ENCODE measurements at regions not wholly inside any gene's neighbourhood (a gene's known extent, or its start where the extent isn't known, plus 50 kb on each side); places are given as distances from the start of the nearest gene placed in this dataset.

DNA sequence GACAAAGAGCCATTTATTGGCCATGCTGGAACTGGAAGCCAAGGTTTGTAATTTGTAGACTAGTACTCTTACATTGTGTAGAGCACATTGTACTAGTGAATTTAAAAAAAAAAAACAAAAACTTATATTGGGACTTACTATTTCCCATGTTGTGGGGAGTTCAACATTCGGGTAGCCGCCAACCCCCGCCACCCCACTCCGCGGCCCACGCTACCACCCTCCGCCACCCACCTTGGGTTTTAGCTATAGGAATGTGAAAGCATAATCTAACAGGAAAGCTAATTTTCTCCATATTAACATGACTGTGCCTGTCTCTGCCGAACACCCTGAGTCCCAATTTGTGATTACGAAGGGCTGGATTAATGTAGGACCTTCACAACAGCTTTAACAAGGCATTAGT, 275.8 kb downstream of the FIGN start:
- DNase-seq (ENCODE audit: low read depth) = no peak

DNA sequence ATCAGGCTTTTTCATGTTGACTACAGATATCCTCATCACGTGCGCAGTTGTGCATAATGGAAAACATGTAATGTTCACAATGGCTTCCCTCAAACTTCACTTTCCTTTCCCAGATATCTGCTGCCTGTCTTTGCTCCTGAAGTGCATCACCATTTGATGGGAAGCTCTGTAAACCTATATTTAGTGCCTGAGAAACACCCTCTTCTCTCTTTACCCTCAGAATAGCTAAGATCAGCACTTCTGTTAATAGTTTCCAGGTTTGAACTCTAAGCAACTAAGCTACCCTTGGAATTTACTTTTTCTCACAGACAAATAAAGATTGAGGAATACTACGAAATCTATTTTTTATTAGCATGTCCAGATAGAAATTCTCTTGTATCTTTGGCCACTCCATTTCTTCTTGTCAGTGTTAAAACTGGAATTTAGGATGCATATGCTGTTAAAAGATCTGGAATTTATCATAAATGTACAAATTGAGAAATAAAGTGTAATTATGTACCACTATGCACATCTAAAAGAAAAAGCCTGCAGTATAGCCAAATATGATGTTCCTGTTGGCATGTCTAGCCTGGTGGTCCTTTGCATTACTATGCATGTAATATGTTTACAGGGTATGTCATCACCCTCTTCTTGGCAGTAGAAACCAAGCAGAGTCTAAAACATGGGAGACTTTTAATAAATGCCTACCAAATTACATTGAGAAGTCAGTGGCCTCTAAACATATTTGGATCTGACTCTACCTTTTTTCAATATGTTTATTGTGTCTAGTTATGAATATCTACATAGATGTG, 278.7 kb downstream of the FIGN start:
- DNase-seq (ENCODE audit: low read depth) = no peak

DNA sequence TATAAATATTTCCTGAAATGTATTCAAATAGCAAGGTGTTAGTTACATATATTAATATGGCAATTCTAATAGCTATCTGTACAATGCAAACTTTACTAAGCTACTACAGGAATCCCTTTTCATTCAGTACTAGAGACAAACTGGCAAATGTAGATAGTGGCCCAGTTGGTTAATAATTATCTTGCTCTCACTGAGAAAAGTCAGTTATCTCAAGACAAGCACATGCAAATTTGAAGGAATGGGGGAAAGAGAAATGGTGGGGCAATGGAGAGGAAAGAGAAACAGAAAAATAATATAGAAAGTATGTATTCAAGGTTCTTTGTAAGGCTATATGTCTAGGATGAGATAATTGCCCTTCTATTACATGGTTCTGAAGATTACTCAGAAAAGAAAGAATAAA, 280.0 kb downstream of the FIGN start:
- no peak for DNase-seq (ENCODE audit: low read depth)

DNA sequence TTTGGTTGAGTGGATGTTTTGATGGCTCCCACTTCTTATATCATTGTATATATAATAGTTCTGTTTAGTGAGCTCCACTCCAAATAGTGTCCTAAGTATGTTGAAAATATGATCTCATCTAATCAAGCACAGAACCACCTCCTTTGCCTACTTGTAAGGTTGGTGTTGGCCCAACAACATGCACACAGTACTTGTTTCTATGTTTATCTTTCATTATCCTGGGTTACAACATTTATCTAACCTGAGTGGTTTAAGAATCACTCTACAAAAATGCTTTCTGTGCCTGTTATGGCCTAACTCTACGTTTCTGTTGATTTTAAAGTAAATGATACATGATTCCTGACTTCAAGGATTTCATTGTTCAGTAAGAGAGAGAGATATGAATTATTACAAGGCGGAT, 281.9 kb downstream of the FIGN start:
- DNase-seq (ENCODE audit: low read depth) = peak; percentile 61

DNA sequence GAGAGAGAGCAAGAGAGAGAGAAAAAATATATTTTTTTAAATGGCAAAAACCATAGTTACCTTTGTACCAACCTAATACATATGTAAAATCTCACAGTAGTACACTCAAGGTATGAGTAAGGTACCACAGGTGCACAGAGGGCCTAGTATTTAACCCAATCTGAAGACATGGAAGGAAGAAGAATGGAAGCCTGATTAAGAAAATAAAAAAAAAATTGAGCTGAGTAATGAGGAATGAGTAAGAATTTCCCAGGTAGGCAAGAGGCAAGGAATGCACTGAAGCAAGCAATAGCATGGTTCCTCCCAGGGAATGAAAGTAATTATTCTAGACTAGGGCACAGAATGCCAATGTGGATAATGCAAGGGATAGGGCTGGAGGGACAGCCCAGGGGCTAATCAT, 294.2 kb downstream of the FIGN start:
- peak; percentile 13 for DNase-seq (ENCODE audit: low read depth)

DNA sequence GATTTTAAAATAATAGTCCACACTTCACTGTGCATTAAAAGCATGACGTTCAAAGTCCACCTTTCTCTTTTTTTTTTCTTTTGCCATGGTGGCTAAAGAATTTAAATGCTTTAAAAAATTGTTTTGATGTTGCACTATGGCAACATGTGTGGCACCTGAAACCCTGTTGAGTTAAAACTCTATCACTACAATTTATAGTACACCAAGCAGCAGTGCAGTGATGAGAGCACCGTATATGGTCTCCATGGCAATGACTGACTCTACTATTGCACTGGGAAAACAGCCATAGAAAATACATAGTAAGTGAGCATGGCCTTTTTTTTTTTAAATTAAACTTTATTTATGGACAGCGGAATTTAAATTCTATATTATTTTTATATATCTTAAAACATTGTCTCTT, 298.8 kb downstream of the FIGN start:
- no peak for DNase-seq (ENCODE audit: low read depth)

DNA sequence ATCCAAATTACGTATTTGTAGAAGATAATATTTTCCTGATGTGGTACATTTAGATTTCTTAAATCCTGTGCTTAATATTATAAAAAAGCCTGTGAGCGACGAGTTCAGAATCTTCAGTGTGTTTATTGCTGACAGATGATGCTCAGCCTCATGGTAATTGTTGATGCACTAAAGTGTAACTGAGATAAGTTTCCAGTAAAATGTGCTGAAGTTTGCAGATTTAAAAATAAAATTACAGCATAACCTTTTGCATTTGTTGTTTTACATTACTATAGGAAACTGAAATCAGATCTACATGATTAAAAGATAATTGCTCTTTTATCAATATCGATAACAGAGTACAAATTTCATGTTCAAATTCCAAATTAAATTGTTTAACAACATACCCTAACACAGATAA, 307.6 kb downstream of the FIGN start:
- no peak for DNase-seq (ENCODE audit: low read depth)

DNA sequence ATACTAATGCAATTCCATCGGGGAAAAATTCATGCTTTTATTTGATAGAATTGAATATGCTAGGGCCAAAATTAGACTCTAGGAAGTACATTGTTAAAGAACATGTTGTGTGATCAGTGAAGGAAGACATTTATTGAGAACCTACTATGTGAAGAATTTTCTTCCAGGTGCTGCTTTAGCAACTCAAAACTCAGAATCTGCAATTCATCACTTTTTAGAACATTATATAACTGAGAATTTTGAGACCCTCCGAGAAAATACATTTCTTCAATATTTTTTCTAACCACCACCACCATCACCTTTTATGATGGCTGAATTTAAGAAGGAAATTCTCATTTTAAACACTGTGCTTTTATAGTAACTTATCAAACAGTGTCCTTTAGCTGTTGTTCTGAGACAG, 315.2 kb downstream of the FIGN start:
- DNase-seq (ENCODE audit: low read depth) = no peak

DNA sequence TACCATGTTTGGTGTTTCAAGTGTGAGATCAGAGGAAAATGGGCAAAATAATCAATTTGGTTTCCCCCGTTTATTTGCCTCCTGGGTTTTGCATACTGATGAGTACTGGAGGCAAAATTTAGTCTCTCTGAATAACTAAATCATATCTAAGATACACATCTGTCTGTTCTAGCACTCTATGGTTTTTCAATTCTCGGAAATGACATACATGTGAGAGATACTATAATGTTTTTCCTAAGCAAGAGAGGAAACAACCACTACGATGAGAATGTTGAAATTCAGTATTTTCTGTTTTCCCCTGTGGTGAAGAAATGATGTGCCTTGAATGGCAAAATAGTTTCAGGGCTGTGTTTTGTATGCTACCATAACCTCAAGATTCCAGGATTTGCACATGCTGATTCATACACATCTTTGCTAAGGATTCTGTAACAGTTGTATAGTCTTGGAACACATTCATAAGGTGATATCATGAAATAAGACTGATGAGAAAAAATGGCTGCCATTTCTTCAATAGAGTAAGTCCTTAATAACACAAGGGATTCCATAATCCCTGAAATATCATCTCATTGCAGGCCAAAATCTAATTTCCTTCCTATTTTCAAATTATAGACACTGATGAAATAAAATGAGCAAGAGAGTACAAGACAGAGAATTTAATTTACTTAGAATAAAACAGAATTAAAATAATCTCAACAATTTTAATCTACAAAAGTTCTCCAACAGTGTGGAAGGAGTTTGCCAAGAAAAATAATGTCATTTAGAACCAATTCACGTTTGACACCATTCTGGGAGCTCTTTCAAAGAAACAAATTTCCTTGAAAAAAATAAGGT, 316.6 kb downstream of the FIGN start:
- DNase-seq (ENCODE audit: low read depth) = no peak

DNA sequence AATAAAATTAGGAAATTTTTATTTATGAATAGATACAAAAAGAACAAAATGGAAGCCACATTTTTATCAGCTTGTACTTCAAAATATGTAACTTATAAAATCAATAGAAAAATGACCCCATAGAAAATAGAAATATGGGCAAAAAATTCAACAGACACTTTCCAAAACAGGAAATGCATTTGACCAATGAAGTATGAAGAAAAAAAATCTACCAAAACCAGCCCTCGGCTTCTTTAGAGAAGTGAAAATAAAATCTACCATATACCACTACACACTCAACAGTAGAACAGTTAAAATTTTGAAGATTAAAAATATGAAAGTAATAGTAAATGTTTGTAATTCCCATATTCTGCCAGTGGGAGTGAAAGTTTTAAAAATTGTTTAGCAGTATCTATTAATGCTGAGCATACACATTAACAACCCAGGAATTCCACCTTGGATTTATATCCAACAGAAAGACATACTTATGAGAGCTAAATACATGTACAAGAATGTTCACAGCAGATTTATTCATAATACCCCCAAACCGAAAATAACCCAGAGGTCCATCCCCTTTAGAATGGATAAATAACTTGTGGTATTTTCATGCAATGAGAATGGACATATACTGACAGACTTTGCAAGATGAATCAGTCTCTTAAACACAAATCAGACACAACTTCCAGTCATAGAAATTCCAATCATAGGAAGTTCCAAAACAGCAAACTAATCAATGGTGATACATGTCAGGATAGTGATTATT, 318.0 kb downstream of the FIGN start:
- no peak for DNase-seq (ENCODE audit: low read depth)

DNA sequence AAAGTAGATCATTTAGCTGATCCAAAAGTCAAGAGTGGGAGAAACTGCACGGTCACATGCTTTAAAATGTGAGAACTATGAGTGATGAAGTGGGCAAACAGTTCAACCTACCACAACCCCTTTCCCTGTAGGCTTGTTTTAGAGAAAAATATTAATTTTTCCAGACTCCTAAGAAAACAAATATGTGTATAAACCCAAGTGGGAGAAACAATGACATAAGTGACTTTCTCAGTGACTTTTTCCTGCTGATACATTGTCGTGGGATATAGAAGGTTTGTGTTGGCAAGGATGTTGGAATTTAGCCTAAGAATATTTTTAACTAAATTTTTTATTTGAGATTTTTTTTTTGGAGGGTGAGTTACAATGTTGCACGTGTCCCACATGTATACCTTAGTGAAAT, 321.7 kb downstream of the FIGN start:
- no peak for DNase-seq (ENCODE audit: low read depth)

DNA sequence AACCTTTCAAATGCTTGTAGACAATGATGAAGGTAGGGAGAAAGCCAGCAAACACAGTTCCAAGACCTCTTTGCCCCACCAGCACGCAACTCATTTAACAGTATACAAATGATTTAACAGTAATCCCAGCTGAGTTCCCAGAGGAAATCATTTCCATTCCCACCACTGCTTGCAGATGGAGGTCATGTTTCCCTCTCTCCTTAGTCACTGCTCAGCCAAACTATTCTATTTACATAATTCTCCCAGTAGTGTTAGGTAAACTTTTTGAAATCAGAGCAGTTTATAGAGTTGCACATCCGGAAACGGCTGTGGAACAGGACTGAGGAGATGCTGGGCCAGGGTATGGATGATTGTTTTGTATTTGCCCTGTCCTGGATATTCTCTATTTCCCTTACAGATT, 328.5 kb downstream of the FIGN start:
- DNase-seq (ENCODE audit: low read depth) = peak; percentile 7

DNA sequence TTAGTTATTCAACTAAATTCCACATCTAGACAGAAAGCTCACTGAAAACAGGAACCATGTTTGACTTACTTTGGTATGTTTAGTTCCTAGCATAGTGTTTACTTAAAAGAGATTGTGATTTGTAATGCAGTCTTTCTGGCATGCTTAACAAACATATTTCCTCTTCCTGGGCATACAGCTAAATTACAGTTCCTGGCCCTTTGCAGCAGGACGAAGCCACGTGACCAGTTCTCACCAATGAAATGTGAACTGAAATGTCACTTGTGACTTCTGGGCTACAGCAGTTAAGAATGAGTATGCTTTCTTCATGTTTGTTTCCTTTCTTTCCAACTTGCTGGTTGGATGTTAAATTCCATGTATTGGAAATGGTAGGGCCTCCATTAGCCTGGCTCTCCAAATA, 330.5 kb downstream of the FIGN start:
- peak; percentile 2 for DNase-seq (ENCODE audit: low read depth)

DNA sequence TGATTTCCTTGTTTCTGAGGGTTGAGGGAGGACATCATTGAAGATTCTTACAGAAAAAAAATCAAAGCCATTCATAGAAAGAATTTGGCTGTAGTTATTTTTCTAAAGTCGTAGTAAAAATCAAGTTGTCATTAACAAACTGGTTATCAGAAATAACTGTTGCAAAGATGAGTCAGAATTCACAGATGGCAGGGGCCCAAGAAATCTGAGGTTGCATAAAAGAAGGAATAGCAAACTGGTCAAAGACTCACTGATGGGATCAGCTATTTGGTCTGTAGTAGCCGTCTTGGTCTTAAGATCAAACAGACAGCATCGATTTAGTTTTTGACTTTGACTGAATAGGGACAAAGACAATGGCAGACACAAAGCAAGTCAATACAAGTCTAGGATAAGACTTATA, 334.3 kb downstream of the FIGN start:
- DNase-seq (ENCODE audit: low read depth) = peak; percentile 73

DNA sequence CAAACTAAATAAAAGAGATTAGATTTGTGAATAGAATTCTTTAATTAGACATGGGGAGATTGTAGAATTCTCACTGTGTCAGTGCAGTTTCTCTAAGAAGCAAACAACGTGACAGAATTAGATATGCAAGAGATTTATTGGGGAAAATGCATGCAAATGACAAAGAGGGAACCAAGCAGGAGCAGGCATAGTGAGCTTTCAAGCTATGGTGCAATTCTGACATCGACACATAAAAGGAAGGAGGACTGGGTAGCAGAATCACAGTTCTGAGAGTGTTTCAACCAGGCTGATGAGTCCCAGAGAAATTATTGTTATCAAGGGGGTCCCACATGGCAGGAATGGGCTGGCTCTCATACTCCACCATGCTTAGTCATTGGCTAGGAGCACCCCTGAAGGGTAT, 338.4 kb downstream of the FIGN start:
- DNase-seq (ENCODE audit: low read depth) = no peak

DNA sequence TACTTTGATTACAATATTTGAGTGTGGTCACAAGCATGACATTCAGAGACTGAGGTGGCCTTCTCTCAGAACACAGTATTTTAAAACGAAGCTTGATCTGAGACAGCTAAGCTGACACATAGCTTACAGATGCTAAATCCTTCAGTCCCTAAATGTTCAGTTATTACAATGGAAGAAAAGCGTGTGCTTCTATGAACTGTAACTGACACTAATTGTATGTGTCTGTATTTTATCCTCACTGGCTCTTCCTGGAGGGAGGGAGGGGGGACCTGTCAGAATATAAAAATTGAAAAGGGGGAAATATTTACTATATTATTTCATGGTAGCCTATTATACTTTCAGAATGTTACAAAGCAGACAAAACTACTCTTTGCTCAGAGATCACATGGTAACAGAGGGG, 340.2 kb downstream of the FIGN start:
- DNase-seq (ENCODE audit: low read depth) = no peak

DNA sequence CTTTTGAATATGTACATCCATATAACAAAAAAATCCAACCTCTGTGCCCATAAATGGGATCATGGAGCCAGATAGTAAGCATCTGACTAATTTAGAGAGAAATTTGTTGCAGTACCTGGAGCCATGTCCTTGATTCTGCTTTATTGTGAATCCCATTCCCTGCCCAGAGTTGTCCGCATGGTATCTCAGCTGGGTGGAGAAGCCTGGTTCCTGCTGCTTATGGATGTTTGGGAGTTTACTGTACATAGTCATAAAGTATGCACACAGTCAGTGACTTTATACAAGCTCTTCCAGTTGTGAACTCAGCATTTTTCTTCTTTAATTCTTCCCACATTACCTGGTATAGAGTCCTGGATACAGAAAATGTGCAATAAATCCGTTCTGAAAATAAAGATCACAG, 346.0 kb downstream of the FIGN start:
- no peak for DNase-seq (ENCODE audit: low read depth)

DNA sequence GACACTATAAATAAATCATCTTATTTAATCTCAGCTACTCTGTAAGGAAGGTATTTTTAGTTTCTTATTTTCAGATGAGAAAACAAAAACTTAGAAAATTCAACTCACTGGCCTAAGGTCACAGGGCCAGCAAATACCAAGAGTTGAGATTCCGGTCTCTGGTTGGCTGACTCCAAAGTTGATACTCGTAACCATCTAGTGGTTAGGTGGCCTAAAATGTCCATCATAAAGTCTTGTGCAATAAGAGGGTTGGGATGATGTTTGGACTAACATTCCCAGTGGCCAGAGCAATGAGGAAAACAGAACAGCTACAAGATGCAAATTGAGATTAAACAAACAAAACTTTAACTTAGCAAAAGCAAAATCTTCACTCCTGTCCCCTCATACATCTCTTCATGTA, 360.3 kb downstream of the FIGN start:
- DNase-seq (ENCODE audit: low read depth) = no peak

DNA sequence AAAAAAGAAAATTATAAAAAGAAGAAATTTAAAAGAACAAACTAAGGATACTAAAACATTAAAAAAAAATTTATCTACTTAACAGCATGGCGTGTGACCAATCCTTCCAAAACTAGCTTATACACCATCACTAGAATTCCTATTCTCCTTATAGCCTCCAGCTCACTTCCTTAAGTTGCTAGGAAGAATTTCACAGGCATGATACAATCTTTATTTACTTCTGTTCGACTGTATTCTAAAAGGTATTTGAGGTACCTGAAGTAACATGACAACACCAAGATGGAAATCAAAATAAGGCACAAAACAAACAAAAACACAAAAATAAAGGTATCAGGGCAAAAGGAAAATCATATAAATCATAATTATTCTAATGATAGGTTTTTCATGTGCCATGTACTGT, 360.7 kb downstream of the FIGN start:
- DNase-seq (ENCODE audit: low read depth) = no peak

DNA sequence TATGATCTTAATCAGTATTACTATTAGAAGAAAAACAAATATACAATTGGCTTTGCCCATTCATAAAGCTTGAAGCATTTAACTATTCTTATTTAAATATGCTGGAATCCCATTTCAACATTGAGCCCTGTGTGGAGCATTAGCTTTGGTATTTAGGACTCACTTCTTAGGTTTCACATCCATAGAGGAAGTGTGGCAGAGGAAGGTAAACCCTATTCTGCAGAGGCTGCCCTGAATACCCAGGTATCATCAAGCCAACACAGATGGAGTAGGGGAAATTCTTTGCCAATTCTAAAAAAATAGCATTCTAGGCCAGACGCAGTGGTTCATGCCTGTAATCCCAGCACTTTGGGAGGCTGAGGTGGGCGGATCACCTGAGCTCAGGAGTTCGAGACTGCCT, 361.5 kb downstream of the FIGN start:
- no peak for DNase-seq (ENCODE audit: low read depth)

DNA sequence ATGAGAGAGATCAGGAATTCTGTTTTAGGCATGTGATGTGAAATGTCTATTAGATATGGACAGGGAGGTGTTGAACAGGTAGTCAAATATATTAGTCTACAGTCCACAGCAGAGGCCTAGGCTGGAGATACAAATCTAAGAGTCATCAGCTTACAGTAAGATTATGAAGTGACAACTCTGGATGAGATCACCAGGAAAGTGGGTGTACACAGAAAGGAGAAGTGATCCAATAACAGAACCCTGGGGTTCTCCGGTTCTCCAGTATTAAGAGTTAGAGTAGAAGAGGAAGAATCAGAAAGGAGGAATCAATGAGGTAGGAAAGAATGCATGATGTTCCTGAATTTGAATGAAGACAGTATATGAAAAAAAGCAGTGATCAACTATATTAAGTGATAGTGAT, 362.3 kb downstream of the FIGN start:
- DNase-seq (ENCODE audit: low read depth) = no peak

DNA sequence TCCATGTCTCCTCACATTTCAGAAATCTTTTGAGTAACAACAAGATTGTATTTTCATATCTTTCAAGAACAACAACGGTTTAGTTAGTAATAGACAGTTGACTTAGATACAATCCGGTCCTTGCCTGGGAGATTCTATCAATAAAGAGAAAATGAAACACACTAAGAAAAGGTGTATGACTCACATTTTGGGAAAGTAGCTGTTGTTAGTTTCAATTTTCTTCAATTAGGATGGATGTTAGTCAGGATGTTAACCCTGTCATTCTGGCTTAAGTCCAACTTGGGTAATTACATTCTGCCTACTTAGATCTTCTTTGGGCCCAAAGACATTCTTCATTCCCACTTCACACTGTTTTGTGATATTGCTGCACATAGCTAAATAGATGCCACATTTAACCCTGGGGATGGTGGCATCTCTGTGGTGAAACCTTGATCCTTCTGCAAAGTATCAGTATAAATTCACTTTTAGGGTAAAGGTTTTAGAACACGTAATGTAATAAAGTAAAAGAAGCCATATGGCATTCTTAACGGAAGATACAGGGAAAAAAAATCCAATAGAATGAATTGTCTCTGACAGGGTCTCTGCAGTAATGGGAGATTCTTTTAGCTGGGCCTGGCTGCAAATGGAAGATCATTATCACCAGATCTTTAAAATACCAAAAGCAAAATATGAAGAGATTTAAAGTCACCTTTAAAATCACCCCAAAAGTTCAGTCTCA, 365.5 kb downstream of the FIGN start:
- peak; percentile 79 for DNase-seq (ENCODE audit: low read depth)

Data from M059J (cell line).